ENCODE measurements at regions not wholly inside any gene's neighbourhood (a gene's known extent, or its start where the extent isn't known, plus 50 kb on each side); places are given as distances from the start of the nearest gene placed in this dataset.
"Not testable (repeated sequence)": the region's sequence is repeated elsewhere in the genome, so short reads cannot be mapped to it uniquely, and the experiment has no call there.

- DNase-seq, result no peak
Observed at GRCh38 chr12:70069221-70070105, 173.8 kb upstream of the CNOT2 start.

DNA sequence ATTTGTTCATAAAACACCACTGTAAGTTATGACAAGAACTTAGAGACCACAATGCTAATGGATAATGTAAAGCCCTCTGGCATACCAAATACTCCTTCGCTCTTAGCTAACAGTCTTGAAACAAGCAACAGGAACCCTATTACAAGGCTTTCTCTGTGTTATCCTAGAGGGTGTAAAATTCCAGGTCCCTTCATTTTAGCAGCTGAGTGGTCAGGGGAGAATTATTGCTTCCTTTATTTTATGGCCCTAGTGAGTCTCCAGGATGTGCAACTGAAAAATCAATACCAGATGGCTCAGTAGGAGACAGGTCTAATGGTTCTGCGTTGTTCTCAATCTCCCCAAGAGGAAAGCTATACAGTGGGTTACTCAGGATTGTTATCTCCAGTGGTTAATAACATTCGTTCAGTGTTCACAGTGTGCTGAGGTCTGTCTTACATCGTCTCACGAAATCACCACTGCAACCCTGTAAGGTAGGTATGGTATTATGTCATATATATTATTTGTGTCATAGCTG lies 172.7 kb upstream of the CNOT2 start:
- DNase-seq, result no peak

- DNase-seq, result no peak
Observed at GRCh38 chr12:70074510-70074909, 168.7 kb upstream of the CNOT2 start.

DNA sequence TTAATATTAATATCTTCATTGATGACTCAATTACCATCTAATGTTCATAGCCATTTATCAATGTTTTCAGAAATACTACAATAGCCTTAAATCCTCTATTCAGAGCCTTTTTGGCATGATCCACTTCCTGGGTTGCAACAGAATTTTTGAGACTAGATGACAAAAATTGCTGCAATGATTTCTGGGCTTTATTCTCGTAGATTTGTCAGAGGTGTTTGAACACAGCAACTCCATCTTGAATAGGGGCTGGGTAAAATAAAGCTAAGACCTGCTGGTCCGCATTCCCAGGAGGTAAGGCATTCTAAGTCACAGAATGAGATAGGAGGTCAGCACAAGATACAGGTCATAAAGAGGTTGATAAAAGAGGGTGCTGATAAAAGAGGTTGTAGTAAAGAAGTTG lies 165.8 kb upstream of the CNOT2 start:
- no peak for DNase-seq

- DNase-seq, result no peak
Observed at GRCh38 chr12:70078161-70078560, 165.1 kb upstream of the CNOT2 start.

DNA sequence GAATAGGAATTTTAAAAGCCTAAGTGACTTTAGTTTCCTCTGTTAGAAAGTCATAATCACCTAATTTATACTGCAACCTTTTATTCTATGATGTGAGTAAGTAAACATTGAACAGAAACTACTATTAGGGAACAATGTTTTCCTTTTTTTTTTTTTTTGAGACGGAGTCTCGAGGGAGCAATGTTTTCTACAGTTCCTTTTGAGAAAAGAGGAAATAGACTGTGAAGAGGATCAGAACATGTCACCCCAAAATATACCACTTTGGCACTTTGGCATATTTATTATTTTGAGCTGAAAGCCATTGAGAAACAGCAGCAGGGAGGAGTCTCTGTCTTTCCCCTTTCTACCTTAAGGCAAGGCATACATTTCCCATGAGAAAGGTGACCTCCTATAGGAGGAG lies 162.7 kb upstream of the CNOT2 start:
- no peak for DNase-seq

- DNase-seq, result no peak
Observed at GRCh38 chr12:70082997-70083676, 160.1 kb upstream of the CNOT2 start.

DNA sequence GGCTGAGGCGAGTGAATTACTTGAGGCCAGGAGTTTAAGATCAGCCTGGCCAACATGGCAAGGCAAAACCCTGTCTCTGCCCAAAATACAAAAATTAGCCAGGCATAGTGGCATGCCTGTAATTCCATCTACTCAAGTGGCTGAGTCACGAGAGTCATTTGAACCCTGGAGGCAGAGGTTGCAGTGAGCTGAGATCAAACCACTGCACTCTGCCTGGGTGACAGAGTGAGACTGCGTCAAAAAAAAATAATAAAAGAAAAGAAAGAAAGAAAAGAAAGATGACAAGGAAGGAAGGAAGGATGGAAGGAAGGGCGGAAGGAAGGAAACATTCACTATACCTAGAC lies 159.6 kb upstream of the CNOT2 start:
- no peak for DNase-seq

DNA sequence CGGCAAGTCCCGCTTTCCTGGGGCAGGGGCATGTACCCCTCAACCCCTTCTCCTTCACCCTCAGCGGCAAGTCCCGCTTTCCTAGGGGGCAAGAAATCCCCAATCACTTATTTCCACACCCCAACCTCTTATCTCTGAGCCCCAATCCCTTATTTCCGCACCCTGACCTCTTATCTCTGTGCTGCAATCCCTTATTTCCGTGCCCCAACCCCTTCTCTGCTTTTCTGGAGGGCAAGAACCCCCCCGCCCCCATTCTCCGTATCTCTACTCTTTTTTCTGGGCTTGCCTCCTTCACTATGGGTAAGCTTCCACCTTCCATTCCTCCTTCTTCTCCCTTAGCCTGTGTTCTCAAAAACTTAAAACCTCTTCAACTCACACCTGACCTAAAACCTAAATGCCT lies 156.9 kb upstream of the CNOT2 start:
- DNase-seq, result not testable (repeated sequence)

- no peak for DNase-seq
Observed at GRCh38 chr12:70091021-70091521, 152.2 kb upstream of the CNOT2 start.

GRCh38 chr12:70094467-70094866 lies 148.8 kb upstream of the CNOT2 start:
- no peak for DNase-seq

GRCh38 chr12:70096759-70097410 lies 146.3 kb upstream of the CNOT2 start:
- DNase-seq, result no peak

DNA sequence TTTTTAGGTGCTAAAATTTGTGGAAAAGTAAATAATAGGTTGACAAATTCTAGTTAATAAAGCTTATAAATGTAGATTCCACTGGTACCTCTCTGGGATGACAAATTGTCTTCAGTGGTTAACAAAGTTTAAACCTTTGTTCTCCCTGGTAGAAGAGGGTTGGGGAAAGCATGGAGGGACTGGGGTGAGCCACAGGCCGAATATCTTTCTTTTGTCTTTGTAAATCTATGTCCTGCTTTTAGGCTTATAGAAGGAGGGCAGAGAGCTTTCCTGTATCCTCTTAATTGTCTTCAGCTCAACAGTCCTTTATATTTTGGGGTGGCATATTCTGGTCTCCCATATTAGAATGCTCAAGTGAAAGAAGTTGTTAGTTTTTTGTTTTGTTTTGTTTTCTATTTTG lies 142.2 kb upstream of the CNOT2 start:
- no peak for DNase-seq

GRCh38 chr12:70106347-70106746 lies 136.9 kb upstream of the CNOT2 start:
- DNase-seq, result no peak

DNA sequence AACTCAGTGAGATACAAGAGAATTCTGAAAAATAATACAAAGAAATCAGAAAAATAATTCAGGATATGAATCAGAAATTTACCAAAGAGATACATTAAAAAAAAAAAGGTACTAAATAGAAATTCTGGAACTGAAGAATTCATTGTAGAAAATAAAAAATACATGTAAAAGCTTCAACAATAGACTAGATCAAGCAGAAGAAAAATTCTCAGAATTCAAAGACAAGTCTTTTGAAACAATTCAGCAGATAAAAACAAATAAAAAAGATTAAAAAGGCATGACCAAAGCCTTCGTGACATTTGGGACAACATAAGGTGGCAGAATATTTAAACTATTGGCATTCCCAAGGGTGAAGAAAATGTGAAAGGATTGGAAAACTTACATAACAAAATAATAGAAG lies 133.1 kb upstream of the CNOT2 start:
- no peak for DNase-seq

DNA sequence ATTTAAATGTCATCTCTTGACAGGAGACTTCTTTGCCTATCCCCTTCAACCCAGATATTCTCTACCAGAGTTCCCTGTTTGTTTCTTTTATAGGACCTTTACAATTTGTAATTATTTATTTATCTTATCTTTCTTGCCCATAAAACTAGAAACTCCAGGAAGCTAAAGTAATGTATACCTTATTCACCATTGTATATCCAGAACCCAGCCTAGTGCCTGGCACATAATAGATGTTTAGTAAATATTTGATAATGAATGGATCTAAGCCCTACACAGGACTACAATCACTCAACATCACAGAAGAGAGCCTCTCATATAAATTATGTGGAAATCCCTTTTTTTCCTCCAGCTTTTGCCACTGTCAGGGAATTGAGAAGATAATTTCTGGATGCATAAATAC lies 125.6 kb upstream of the CNOT2 start:
- no peak for DNase-seq

DNA sequence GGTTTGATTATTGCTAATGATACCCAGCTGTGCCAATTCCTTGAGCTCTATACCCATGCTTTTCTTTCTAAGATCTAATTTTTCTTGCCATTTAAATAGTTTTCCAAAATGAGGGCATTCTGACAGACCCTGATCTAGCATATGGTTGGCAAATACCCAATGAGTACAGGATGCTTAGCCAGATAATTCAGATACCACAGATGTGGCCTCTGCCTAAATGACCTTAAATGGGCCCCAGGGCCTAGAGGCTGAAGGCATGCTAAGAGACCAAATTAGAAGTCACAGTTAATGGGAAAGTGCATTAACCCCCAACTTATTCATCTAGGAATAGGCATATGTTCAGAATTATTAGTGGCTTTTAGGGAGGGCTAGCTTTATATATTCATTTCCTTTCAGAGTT lies 122.3 kb upstream of the CNOT2 start:
- DNase-seq, result no peak

DNA sequence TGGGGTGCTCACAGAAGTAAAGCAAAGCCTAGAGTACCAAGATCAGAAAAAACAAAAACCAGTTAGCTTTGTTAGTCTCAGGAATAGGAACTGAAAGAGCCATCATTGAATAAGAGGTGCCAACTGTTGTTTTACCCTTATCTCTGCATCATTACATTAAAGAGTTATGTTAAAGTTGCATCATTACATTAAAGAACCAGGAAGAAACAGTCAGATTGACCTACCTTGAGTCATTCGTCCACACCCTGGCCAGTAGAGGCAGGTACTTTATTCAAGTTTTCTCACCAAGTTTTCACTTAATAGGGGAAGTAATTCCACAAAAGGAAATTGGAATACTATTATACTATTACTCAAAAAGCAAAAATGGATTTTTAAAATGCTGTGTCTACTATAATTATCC lies 121.7 kb upstream of the CNOT2 start:
- no peak for DNase-seq

DNA sequence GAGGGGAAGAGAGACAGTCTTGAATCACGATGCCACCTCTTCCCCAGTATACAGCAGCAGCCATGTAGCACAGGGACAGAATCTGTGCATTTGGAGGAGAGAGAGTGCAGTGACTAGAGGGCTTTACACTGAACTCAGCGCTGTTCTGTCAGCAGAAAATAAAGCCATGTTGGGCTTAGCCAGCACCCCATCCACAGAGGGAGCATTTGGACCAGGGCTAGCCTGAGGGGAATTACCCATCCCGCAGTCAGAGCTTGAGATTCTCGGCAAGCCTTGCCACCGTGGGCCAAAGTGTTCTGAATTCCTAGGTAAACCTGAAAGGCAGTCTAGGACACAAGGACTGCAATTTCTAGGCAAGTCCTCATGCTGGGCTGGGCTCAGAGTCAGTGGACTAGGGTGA lies 120.4 kb upstream of the CNOT2 start:
- DNase-seq, result no peak

- DNase-seq, result no peak
Observed at GRCh38 chr12:70149013-70149412, 94.2 kb upstream of the CNOT2 start.

GRCh38 chr12:70149665-70150064 lies 93.6 kb upstream of the CNOT2 start:
- no peak for DNase-seq

DNA sequence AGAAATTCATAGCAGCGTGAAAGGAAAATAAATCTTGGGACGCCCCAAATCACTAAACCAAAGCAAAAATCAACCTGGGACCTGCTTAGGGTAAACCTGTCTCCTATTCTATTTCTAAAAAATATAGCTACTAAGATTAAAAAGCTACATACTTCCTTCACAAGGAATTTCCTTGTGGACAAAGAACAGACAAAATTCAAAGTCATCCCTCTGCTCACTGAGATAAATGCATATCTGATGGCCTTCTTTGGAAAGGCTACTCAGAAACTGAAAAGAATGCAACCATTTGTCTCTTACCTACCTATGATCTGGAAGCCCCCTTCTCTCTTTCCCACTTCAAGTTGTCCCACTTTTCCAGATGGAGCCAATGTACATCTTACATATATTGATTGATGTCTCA lies 93.0 kb upstream of the CNOT2 start:
- DNase-seq, result no peak
